ENCODE measurements at regions not wholly inside any gene's neighbourhood (a gene's known extent, or its start where the extent isn't known, plus 50 kb on each side); places are given as distances from the start of the nearest gene placed in this dataset.

DNA sequence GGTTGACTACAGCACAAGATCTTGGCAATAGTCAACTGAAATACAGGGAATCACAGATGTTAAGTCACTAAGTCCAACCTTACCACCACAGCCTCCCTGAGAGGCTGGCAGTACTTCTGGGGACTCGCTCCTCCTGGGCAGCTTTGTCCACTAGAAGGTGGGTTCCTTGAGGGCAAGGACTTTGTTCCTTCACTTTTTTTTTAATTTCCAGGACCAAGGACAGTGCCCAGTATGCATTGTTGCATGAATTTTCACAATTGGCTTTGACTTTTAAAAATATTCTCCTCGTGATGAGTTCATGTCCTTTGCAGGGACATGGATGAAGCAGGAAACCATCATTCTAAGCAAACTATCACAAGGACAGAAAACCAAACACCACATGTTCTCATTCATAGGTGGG is 96.7 kb upstream of the IGSF21 start:
- TF ChIP-seq, protein P1, sequence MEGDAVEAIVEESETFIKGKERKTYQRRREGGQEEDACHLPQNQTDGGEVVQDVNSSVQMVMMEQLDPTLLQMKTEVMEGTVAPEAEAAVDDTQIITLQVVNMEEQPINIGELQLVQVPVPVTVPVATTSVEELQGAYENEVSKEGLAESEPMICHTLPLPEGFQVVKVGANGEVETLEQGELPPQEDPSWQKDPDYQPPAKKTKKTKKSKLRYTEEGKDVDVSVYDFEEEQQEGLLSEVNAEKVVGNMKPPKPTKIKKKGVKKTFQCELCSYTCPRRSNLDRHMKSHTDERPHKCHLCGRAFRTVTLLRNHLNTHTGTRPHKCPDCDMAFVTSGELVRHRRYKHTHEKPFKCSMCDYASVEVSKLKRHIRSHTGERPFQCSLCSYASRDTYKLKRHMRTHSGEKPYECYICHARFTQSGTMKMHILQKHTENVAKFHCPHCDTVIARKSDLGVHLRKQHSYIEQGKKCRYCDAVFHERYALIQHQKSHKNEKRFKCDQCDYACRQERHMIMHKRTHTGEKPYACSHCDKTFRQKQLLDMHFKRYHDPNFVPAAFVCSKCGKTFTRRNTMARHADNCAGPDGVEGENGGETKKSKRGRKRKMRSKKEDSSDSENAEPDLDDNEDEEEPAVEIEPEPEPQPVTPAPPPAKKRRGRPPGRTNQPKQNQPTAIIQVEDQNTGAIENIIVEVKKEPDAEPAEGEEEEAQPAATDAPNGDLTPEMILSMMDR (IDR thresholded peaks at IDR 0.05): no peak
- TF ChIP-seq POLR2A (IDR thresholded peaks at IDR 0.05): no peak
